Trophoblast cell (in vitro differentiated cells and primary cell): ENCODE measurements at regions not wholly inside any gene's neighbourhood (a gene's known extent, or its start where the extent isn't known, plus 50 kb on each side); places are given as distances from the start of the nearest gene placed in this dataset.

Source experiments
- DNase-seq, 2 donors: peaks; one replicate each; pipeline ENCODE4 v3.0.0-alpha.2; 2016
- H2AFZ ChIP-seq: 2 replicates; pipeline ENCODE4 v1.6.1; 2013; ENCODE audit warnings: low read length, moderate library complexity, mild to moderate bottlenecking; ENCODE audit not compliant: insufficient read depth, poor library complexity
- H2AK5ac ChIP-seq: 2 replicates; pipeline ENCODE4 v1.6.1; 2013; ENCODE audit warnings: mild to moderate bottlenecking, low read length
- H2BK120ac ChIP-seq: 2 replicates; pipeline ENCODE4 v1.6.1; 2013; ENCODE audit warnings: low read length, mild to moderate bottlenecking, moderate library complexity; ENCODE audit not compliant: insufficient read depth, poor library complexity
- H2BK12ac ChIP-seq: 2 replicates; pipeline ENCODE4 v1.6.1; 2013; ENCODE audit warnings: mild to moderate bottlenecking, low read length, moderate library complexity
- H2BK5ac ChIP-seq: 2 replicates; pipeline ENCODE4 v1.6.1; 2013; ENCODE audit warnings: low read length, low read depth, moderate library complexity, mild to moderate bottlenecking; ENCODE audit not compliant: poor library complexity
- H3K14ac ChIP-seq: 2 replicates; pipeline ENCODE4 v1.6.1; 2013; ENCODE audit warnings: mild to moderate bottlenecking, low read length
- H3K18ac ChIP-seq: 2 replicates; pipeline ENCODE4 v1.6.1; 2013; ENCODE audit warnings: mild to moderate bottlenecking, low read length
- H3K23ac ChIP-seq: 2 replicates; pipeline ENCODE4 v1.6.1; 2013; ENCODE audit warnings: low read length
- H3K27ac ChIP-seq: 2 replicates; pipeline ENCODE4 v1.5.1; 2013; ENCODE audit warnings: low read depth, mild to moderate bottlenecking, inconsistent platforms, low read length, moderate library complexity
- H3K27me3 ChIP-seq: 2 replicates; pipeline ENCODE4 v1.6.1; 2013; ENCODE audit warnings: inconsistent platforms, mild to moderate bottlenecking, low read length, moderate library complexity; ENCODE audit not compliant: insufficient read depth
- H3K36me3 ChIP-seq, 2 experiments: 1 replicate in 1 of 2; 2 replicates in 1 of 2; pipeline ENCODE4 v1.6.1; 2013; ENCODE audit warnings: low read length in 2 of 2, mild to moderate bottlenecking in 2 of 2, moderate library complexity in 1 of 2; ENCODE audit not compliant: insufficient read depth in 2 of 2, control insufficient read depth in 1 of 2
- H3K4ac ChIP-seq: 2 replicates; pipeline ENCODE4 v1.6.1; 2013; ENCODE audit warnings: low read depth, mild to moderate bottlenecking, low read length, moderate library complexity
- H3K4me1 ChIP-seq, 2 experiments: 1 replicate in 1 of 2; 2 replicates in 1 of 2; pipeline ENCODE4 v1.6.1; 2013; ENCODE audit warnings: low read length in 2 of 2, mild to moderate bottlenecking in 2 of 2, moderate library complexity in 1 of 2; ENCODE audit not compliant: insufficient read depth in 2 of 2, control insufficient read depth in 1 of 2
- H3K4me2 ChIP-seq: 2 replicates; pipeline ENCODE4 v1.6.1; 2013; ENCODE audit warnings: inconsistent platforms, mild to moderate bottlenecking, low read length, moderate library complexity
- H3K4me3 ChIP-seq: 2 replicates; pipeline ENCODE4 v1.5.1; 2013; ENCODE audit warnings: mild to moderate bottlenecking, low read depth, low read length, inconsistent platforms
- H3K79me1 ChIP-seq: one replicate; pipeline ENCODE4 v1.6.1; 2013; ENCODE audit warnings: low read length
- H3K79me2 ChIP-seq: 2 replicates; pipeline ENCODE4 v1.6.1; 2013; ENCODE audit warnings: low read length, mild to moderate bottlenecking; ENCODE audit not compliant: control insufficient read depth, insufficient read depth, poor library complexity
- H3K9ac ChIP-seq: 2 replicates; pipeline ENCODE4 v1.6.1; 2013; ENCODE audit warnings: mild to moderate bottlenecking, low read length
- H3K9me3 ChIP-seq: 2 replicates; pipeline ENCODE4 v1.6.1; 2013; ENCODE audit warnings: low read depth, mild to moderate bottlenecking, control low read depth, inconsistent platforms, low read length; ENCODE audit not compliant: insufficient read depth
- H4K12ac ChIP-seq: 2 replicates; pipeline ENCODE4 v1.6.1; 2013; ENCODE audit warnings: low read depth, mild to moderate bottlenecking, low read length, moderate library complexity
- H4K8ac ChIP-seq: 2 replicates; pipeline ENCODE4 v1.6.1; 2013; ENCODE audit warnings: low read depth, mild to moderate bottlenecking, low read length, moderate library complexity
- H4K91ac ChIP-seq: one replicate; pipeline ENCODE4 v1.6.1; 2013; ENCODE audit warnings: low read depth, mild to moderate bottlenecking, low read length, moderate library complexity
- WGBS: extraction: QIAGEN DNeasy Blood & Tissue Kit; methylation state at CpG from one replicate; pipeline ENCODE4 v1.1.7; 2013; ENCODE audit warnings: missing lambda C conversion rate; ENCODE audit not compliant: insufficient read length, insufficient coverage; ENCODE audit errors: extremely low coverage; 5-methylcytosine and 5-hydroxymethylcytosine counted together

GRCh38 chr13:80751854-80752253, 410.9 kb upstream of the SPRY2 start:
- Histone ChIP-seq H3K4me2 (no peak overlapping the region), H2BK12ac (no peak overlapping the region), H3K9me3 (no peaks in the 10 kb centered on the region), H3K79me2 (no peaks in the 10 kb centered on the region), H2AK5ac (no peak overlapping the region), H2BK5ac (no peak overlapping the region), H2AFZ (no peak overlapping the region), H3K36me3 (no peaks in the 10 kb centered on the region), H4K12ac (no peak overlapping the region), H3K9ac (no peak overlapping the region), H3K4me1 (no peaks in the 10 kb centered on the region), H3K23ac (no peak overlapping the region), H3K4ac (no peak overlapping the region), H3K27me3 (no peaks in the 10 kb centered on the region), H2BK120ac (no peak overlapping the region), H3K4me3 (no peak overlapping the region), H3K18ac (no peak overlapping the region), H4K91ac (no peak overlapping the region), H4K8ac (no peak overlapping the region), H3K79me1 (no peaks in the 10 kb centered on the region), H3K27ac (no peak overlapping the region), H3K14ac (no peak overlapping the region)
- no CpG with 5 or more reads among the region's 1 CpG for whole genome bisulfite sequencing
- no peak for DNase-seq

- no CpG with 5 or more reads among the region's 2 CpGs for WGBS
- H2AK5ac ChIP-seq: no peak overlapping the region
- DNase-seq: no peak
- no peaks in the 10 kb centered on the region for H3K79me2 ChIP-seq
- no peak overlapping the region for H2BK5ac ChIP-seq
- no peak overlapping the region for H3K4ac ChIP-seq
- no peak overlapping the region for H3K18ac ChIP-seq
- H2AFZ ChIP-seq: no peak overlapping the region
- H3K9me3 ChIP-seq: no peaks in the 10 kb centered on the region
- H4K12ac ChIP-seq: no peak overlapping the region
- no peak overlapping the region for H4K8ac ChIP-seq
- H3K9ac ChIP-seq: no peak overlapping the region
- no peak overlapping the region for H3K23ac ChIP-seq
- H3K27ac ChIP-seq: no peak overlapping the region
- no peak overlapping the region for H4K91ac ChIP-seq
- no peaks in the 10 kb centered on the region for H3K4me1 ChIP-seq
- H3K4me3 ChIP-seq: no peak overlapping the region
- H3K14ac ChIP-seq: no peak overlapping the region
- H3K79me1 ChIP-seq: no peaks in the 10 kb centered on the region
- H3K36me3 ChIP-seq: no peaks in the 10 kb centered on the region
- no peak overlapping the region for H2BK120ac ChIP-seq
- H2BK12ac ChIP-seq: no peak overlapping the region
- H3K27me3 ChIP-seq: no peaks in the 10 kb centered on the region
- no peak overlapping the region for H3K4me2 ChIP-seq
These were observed 403.4 kb upstream of the SPRY2 start for GRCh38 chr13:80744147-80744914.

DNA sequence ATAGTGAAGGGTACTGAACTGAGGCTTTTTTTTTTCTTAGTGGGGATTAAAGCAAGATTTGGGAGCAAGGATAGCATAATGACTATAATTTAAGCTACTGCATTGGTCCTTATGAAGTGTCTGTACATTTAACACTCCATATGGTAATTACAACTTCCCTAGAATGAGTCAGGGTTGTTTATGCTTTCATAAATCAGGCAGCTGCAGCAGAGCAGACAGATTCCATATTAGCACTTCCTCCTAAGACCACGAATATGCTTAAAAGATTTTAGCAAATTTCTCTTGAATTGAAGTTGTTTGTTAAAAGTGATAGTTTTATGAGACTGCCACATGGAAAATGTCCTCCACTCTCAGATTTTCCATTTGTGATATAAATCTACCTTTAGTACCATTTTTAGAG, 401.1 kb upstream of the SPRY2 start:
- H3K4me2 ChIP-seq: no peak overlapping the region
- no peak overlapping the region for H3K4ac ChIP-seq
- H2AK5ac ChIP-seq: no peak overlapping the region
- H3K79me2 ChIP-seq: no peaks in the 10 kb centered on the region
- H2BK12ac ChIP-seq: no peak overlapping the region
- no peaks in the 10 kb centered on the region for H3K4me1 ChIP-seq
- no CpG with 5 or more reads among the region's 1 CpG for WGBS
- H4K12ac ChIP-seq: no peak overlapping the region
- no peak overlapping the region for H3K18ac ChIP-seq
- no peak overlapping the region for H3K14ac ChIP-seq
- H3K79me1 ChIP-seq: no peaks in the 10 kb centered on the region
- no peak overlapping the region for H4K8ac ChIP-seq
- H3K23ac ChIP-seq: no peak overlapping the region
- no peaks in the 10 kb centered on the region for H3K36me3 ChIP-seq
- no peak for DNase-seq
- no peaks in the 10 kb centered on the region for H3K27me3 ChIP-seq
- no peak overlapping the region for H4K91ac ChIP-seq
- no peak overlapping the region for H2BK120ac ChIP-seq
- no peak overlapping the region for H3K4me3 ChIP-seq
- H3K9me3 ChIP-seq: no peaks in the 10 kb centered on the region
- no peak overlapping the region for H3K9ac ChIP-seq
- H3K27ac ChIP-seq: no peak overlapping the region
- no peak overlapping the region for H2BK5ac ChIP-seq
- H2AFZ ChIP-seq: no peak overlapping the region

GRCh38 chr13:80740071-80740470, 399.1 kb upstream of the SPRY2 start:
- H3K9me3 ChIP-seq: no peaks in the 10 kb centered on the region
- H3K27ac ChIP-seq: no peak overlapping the region
- H4K8ac ChIP-seq: no peak overlapping the region
- H3K9ac ChIP-seq: no peak overlapping the region
- H4K91ac ChIP-seq: no peak overlapping the region
- no peak overlapping the region for H3K14ac ChIP-seq
- no peaks in the 10 kb centered on the region for H3K36me3 ChIP-seq
- no peak overlapping the region for H3K18ac ChIP-seq
- DNase-seq: no peak
- no peak overlapping the region for H4K12ac ChIP-seq
- H2BK12ac ChIP-seq: no peak overlapping the region
- no peak overlapping the region for H2AFZ ChIP-seq
- WGBS: no CpG with 5 or more reads among the region's 2 CpGs
- H2BK120ac ChIP-seq: no peak overlapping the region
- H3K23ac ChIP-seq: no peak overlapping the region
- no peak overlapping the region for H2AK5ac ChIP-seq
- no peaks in the 10 kb centered on the region for H3K79me1 ChIP-seq
- H3K4me3 ChIP-seq: no peak overlapping the region
- no peaks in the 10 kb centered on the region for H3K4me1 ChIP-seq
- H3K27me3 ChIP-seq: no peaks in the 10 kb centered on the region
- H3K4me2 ChIP-seq: no peak overlapping the region
- H3K4ac ChIP-seq: no peak overlapping the region
- no peak overlapping the region for H2BK5ac ChIP-seq
- H3K79me2 ChIP-seq: no peaks in the 10 kb centered on the region
